Lung (tissue), 11 donors: ENCODE measurements at regions not wholly inside any gene's neighbourhood (a gene's known extent, or its start where the extent isn't known, plus 50 kb on each side); places are given as distances from the start of the nearest gene placed in this dataset.

ENCODE experiments used
- ATAC-seq: fragments of 200-7000 bp; cut with Tn5 transposase; one replicate; pipeline ENCODE4 v1.9.1; 2020; ENCODE audit warnings: moderate number of reproducible peaks; ENCODE audit not compliant: insufficient read depth, low FRiP score
- DNase-seq, 3 donors: peaks; one replicate each; pipeline ENCODE4 v3.0.0-alpha.2; 2013 to 2017
- H3K27ac ChIP-seq, 2 donors: one replicate each; pipeline ENCODE4 v1.5.1; 2013; ENCODE audit warnings: mild to moderate bottlenecking in 2 of 2, moderate library complexity in 2 of 2, control low read depth in 1 of 2, inconsistent platforms in 1 of 2, low read depth in 1 of 2, low read length in 1 of 2
- H3K27me3 ChIP-seq, 3 donors: one replicate each; pipeline ENCODE4 v1.5.1; 2013; ENCODE audit warnings: low read length in 2 of 3; ENCODE audit not compliant: control insufficient read depth in 3 of 3, insufficient read depth in 3 of 3
- H3K36me3 ChIP-seq, 4 donors: one replicate each; pipeline ENCODE4 v1.5.1; 2013; ENCODE audit warnings: low read length in 4 of 4, mild to moderate bottlenecking in 1 of 4, moderate library complexity in 1 of 4; ENCODE audit not compliant: control insufficient read depth in 4 of 4, insufficient read depth in 4 of 4
- H3K4me1 ChIP-seq, 5 donors: one replicate each; pipeline ENCODE4 v1.5.1; 2013; ENCODE audit warnings: low read length in 5 of 5, mild to moderate bottlenecking in 2 of 5, moderate library complexity in 1 of 5; ENCODE audit not compliant: control insufficient read depth in 5 of 5, insufficient read depth in 5 of 5
- H3K4me3 ChIP-seq: one replicate; pipeline ENCODE4 v1.5.1; 2013; ENCODE audit warnings: mild to moderate bottlenecking, control low read depth, moderate library complexity
- H3K9ac ChIP-seq, 2 donors: one replicate each; pipeline ENCODE4 v1.5.1; 2013; ENCODE audit warnings: low read length in 2 of 2, control low read depth in 1 of 2; ENCODE audit not compliant: insufficient read depth in 1 of 2
- H3K9me3 ChIP-seq, 4 donors: one replicate each; pipeline ENCODE4 v1.5.1; 2013; ENCODE audit warnings: low read length in 3 of 4, mild to moderate bottlenecking in 1 of 4, moderate library complexity in 1 of 4; ENCODE audit not compliant: control insufficient read depth in 4 of 4, insufficient read depth in 3 of 4
- WGBS, 2 donors: extraction: QIAGEN DNeasy Blood & Tissue Kit; methylation state at CpG; one replicate each; pipeline ENCODE4 v1.1.7; 2013; 5-methylcytosine and 5-hydroxymethylcytosine counted together
- TF ChIP-seq, protein P1 (sequence below): IDR thresholded peaks from 2 replicates; pipeline ENCODE4 v1.5.1; 2012; ENCODE audit warnings: mild to moderate bottlenecking; ENCODE audit errors: control extremely low read depth, extremely low read depth
- donor health status: control.
- donor health status: control.
- donor health status: Bipolar disorder and iron deficiency.
- donor health status: healthy.
- donor health status: DM: yes; HTN: yes; CAD: no.

- H3K9ac ChIP-seq, result no peak overlapping the region
- no peak overlapping the region for H3K4me3 ChIP-seq
- H3K36me3 ChIP-seq, result no peaks in the 10 kb centered on the region
- peaks cover 0 to 2% (median 0%) of the 10 kb centered on the region in 3 donors for H3K27me3 ChIP-seq
- ATAC-seq (no peak), DNase-seq (no peak)
- WGBS, 2 donors, result 80 to 82% methylated on average over 13 of the region's 13 CpGs
- H3K9me3 ChIP-seq, result peaks cover 0 to 3% (median 2%) of the 10 kb centered on the region in 4 donors
- TF ChIP-seq, protein P1, sequence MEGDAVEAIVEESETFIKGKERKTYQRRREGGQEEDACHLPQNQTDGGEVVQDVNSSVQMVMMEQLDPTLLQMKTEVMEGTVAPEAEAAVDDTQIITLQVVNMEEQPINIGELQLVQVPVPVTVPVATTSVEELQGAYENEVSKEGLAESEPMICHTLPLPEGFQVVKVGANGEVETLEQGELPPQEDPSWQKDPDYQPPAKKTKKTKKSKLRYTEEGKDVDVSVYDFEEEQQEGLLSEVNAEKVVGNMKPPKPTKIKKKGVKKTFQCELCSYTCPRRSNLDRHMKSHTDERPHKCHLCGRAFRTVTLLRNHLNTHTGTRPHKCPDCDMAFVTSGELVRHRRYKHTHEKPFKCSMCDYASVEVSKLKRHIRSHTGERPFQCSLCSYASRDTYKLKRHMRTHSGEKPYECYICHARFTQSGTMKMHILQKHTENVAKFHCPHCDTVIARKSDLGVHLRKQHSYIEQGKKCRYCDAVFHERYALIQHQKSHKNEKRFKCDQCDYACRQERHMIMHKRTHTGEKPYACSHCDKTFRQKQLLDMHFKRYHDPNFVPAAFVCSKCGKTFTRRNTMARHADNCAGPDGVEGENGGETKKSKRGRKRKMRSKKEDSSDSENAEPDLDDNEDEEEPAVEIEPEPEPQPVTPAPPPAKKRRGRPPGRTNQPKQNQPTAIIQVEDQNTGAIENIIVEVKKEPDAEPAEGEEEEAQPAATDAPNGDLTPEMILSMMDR, result no peak
- H3K4me1 ChIP-seq, result peaks cover 0 to 8% (median 0%) of the 10 kb centered on the region in 5 donors
- peak overlapping the region in 1 of 2 donors; percentile 87 for H3K27ac ChIP-seq
Measured at GRCh38 chr2:105494683-105495425, 96.0 kb upstream of the FHL2 start.

GRCh38 chr2:105490956-105491355, 92.1 kb upstream of the FHL2 start:
- peaks cover 0 to 7% (median 0%) of the 10 kb centered on the region in 5 donors for H3K4me1 ChIP-seq
- no peak for DNase-seq
- H3K9ac ChIP-seq, result no peak overlapping the region
- no peak for ATAC-seq
- H3K4me3 ChIP-seq, result no peak overlapping the region
- TF ChIP-seq, protein P1, result no peak
- H3K27ac ChIP-seq, result peak overlapping the region in 1 of 2 donors; percentile 93
- H3K36me3 ChIP-seq, result no peaks in the 10 kb centered on the region
- H3K9me3 ChIP-seq, result peaks cover 0 to 3% (median 2%) of the 10 kb centered on the region in 4 donors
- WGBS, 2 donors, result 70 to 88% methylated on average over 1 of the region's 1 CpG
- H3K27me3 ChIP-seq, result no peaks in the 10 kb centered on the region

DNA sequence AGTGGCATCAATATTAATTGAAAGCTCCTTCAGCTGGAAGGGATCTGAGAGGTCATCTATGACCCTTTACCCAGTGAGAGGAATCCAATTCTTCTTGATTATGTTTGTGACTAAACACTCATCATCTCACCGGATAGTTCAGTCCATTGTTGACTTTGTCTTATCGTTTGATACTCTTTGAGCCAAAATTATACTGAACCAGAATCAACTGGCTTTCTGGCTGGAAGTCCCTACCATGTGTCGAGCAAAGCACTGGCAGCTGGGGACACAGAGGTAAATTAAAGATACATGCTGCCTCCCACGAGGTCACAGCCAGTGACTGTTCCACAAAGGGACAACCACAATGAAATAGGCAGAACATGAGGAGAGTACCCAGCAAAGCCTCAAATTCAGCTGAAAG, 91.4 kb upstream of the FHL2 start:
- WGBS, 2 donors, result 64 to 84% methylated on average over 4 of the region's 4 CpGs

More for the DNA sequence above, 91.4 kb upstream of the FHL2 start:
- ATAC-seq (no peak), DNase-seq (no peak)
- Histone ChIP-seq H3K9ac (no peak overlapping the region), H3K9me3 (peaks cover 0 to 3% (median 2%) of the 10 kb centered on the region in 4 donors), H3K27me3 (no peaks in the 10 kb centered on the region), H3K4me1 (peaks cover 0 to 3% (median 0%) of the 10 kb centered on the region in 5 donors), H3K36me3 (no peaks in the 10 kb centered on the region), H3K27ac (peak overlapping the region in 1 of 2 donors; percentile 93), H3K4me3 (no peak overlapping the region)
- TF ChIP-seq, protein P1, result no peak
